HG03060 (cell line): ENCODE measurements at regions not wholly inside any gene's neighbourhood (a gene's known extent, or its start where the extent isn't known, plus 50 kb on each side); places are given as distances from the start of the nearest gene placed in this dataset.

ENCODE experiments used
- ATAC-seq: cut with Tn5 transposase; IDR thresholded peaks from one replicate; pipeline ENCODE4 v1.9.1; 2021; ENCODE audit warnings: low read depth, moderate number of reproducible peaks; ENCODE audit not compliant: unreplicated experiment

DNA sequence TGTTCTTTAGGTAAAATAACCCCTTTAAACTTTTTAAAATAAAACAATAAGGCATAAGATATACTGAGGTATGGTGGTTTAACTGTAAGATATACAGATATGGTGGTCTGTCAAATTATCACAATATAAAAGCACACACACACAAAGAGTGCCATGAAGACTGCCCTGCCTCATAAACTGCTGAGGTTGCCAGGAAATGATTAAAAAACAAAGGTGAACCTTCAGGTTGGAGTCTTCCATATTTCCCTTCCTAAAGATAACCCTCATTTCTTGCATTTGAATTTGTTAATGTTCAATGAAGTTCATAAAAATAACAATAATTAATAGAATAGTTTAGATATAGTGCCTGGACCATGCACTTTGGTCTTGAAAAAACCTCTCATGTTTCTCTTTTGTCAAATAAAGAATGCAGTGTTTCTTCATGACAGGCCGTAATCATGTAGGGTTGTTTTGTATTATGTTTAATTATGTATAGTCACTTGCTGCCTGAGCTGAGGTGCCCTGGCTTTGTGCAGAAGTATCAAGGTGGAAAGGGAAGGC, 123.6 kb upstream of the B3GALT2 start:
- no peak for ATAC-seq

DNA sequence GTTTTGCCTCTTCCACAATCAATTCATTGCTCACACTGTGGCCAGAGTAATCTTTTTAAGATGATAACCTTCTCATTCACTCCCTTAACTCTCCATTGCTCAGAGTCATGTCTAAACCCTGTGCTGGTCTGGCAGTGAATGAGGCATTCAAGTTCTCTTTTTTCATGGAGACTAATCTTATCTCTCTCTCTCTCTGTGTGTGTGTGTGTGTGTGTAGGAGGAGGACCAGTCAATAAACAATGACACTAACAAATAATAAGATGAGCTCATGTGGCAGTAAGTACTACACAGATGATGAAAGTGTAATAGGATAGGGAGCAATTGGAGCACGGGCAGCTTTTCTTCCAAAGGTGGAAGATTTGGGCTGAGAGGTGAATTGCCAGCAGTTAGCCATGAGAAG, 122.0 kb upstream of the B3GALT2 start:
- ATAC-seq: no peak

DNA sequence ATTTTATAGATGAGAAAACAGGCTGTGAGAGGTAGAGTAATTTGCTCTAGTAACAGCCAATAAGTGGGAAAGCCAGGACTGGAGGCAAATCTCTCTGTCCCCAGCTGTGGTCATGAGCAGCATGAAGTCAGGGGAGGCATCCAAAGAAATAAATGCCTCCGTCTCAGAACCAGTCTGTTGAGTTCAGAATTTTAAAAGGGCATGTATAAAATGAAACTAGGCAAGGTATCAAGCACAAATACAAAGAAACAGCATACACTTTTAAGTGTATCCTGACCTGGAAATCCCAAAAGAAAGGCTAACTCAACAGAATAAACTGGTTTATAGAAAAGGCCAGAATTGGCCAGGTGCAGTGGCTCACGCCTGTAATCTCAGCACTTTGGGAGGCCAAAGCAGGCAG, 120.0 kb upstream of the B3GALT2 start:
- no peak for ATAC-seq
